Left lobe of liver (tissue), 2 donors: ENCODE measurements at regions not wholly inside any gene's neighbourhood (a gene's known extent, or its start where the extent isn't known, plus 50 kb on each side); places are given as distances from the start of the nearest gene placed in this dataset.
A peak's percentile ranks its signal among the peaks of the same experiment; 100 is the strongest.

Experiments used
- ATAC-seq: fragments of 200-7000 bp; cut with Tn5 transposase; one replicate; pipeline ENCODE4 v1.9.1; 2020; ENCODE audit warnings: mild to moderate bottlenecking, moderate library complexity
- DNase-seq: peaks from one replicate; pipeline ENCODE4 v3.0.0-alpha.2; 2020; ENCODE audit warnings: low spot score
- donor health status: DM: no; HTN: no; CAD: no; lungs with moderate emphysema.
- donor health status: DM: no; HTN: yes; CAD: no.

DNA sequence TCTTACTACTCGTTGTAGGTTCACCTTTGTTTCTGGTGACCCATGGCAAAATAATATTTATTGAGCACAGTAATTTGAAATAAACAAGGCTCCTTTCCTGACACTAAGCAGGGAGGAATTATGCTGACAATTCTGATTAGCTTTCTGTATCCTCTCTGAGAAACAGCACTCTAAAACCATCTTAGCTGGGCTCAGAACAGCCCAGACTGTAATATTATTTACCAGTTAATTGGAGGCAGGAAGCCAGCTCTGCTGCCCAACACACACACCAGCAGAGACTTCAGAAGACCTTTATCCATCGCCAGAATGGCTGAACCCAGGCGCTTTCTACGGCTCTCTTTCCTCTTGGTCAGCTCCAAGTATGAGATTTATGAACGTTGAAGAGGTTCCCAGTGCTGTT is 77.6 kb upstream of the FMN2 start:
- ATAC-seq (no peak), DNase-seq (no peak)

DNA sequence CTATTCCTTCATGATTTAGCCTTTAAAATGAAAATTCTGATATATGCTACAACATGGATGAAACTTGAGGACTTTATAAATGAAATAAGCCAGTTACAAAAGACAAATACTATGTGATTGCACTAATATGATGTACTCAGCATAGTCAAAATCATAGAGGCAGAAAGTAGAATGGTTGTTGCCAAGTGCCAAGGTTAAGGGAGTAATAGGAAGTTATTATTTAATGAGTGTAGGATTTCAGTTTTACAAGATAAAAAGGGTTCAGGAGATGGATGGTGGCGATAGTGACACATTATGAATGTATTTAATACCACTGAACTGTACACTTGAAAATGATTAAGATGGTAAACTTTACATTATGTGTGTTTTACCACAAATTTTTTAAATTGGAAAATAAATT is 73.1 kb upstream of the FMN2 start:
- ATAC-seq (no peak), DNase-seq (no peak)

DNA sequence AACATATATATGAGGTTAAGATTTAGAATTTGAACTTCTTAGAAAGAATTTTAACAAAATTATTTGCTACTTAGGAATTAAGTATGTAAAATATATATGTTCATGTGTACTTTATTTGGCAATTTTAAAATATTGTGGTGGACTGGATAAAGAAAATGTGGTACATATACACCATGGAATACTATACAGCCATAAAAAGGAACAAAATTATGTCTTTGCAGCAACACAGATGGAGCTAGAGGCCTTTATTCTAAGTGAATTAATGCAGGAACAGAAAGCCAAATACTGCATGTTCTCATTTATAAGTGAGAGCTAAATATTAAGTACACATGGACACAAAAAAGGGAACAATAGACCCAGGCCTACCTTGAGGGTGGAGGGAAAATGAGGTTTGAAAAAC is 72.2 kb upstream of the FMN2 start:
- DNase-seq: no peak
- no peak for ATAC-seq

DNA sequence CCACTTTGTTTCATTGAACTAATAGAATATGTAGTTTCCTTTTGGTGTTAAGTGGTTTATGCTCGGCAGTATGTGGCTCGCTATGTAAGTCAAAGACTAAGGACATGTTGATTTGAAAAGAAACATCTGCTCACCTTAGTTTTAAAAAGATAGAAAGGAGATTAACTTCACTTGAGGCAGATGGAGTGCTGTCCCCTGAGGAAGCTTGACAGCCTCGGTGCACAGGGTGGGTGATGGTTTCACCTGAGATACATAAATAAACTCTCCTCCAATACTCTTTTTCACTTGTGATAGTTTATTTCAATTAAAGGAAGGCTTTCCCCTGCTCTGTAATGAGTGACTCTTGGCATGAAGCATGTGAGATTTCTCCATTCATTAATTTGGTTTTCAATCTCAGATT is 70.8 kb upstream of the FMN2 start:
- ATAC-seq (no peak), DNase-seq (no peak)

DNA sequence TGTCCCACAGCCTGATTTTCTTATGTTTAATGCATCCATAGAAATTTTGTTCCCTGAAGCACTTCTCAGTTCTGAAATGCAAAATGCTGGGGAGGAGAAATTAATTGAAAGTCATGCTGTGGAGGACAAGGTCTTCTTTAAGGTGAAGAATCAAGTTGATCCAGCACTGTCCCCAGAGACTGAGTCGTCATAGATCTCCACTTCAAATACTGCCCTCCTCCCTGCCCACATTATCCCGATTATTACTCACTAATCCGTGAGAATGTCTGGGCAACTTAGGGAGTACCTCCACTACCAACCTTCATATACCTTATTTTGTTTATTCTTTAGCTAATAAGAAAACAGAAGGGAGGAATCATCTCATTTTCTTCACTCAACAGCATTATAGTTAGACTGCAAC is 70.0 kb upstream of the FMN2 start:
- ATAC-seq (no peak), DNase-seq (no peak)

DNA sequence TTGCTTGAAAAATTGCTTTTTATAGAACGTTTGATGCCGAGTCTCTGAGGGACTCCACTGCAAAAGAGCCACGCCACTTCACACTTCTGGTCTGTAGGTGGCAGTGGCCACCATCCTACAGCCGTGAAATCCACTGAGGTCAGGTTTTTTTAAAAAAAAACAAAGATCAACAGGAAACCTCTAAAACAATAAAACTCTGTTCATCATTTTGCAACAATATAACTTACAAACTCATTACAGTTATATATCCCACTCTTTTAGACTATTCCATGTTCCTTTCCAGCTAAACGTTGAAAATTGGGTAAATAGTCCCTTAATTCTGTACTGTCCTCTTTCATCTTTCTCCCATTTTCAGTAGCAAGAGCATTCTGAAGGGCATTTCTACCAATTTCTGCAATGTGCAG is 64.6 kb upstream of the FMN2 start:
- peak; percentile 88 for ATAC-seq
- no peak for DNase-seq

DNA sequence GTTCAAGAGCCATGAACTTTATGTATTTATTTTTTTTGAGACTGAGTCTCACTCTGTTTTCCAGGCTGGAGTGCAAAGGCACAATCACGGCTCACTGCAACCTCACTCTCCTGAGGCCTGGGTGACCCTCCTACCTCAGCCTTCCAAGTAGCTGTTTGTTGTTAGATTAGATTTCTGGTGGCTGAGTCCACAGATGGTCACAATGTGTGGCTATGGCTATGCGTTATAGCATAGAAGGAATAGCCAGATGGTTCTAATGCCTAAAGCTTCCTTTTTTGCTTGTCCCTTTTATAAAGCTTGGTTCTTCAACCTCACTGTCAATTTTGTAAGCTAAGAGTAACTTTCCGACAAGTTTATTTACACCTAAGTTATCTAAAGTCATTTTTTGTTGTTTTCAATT is 62.3 kb upstream of the FMN2 start:
- ATAC-seq (no peak), DNase-seq (no peak)

DNA sequence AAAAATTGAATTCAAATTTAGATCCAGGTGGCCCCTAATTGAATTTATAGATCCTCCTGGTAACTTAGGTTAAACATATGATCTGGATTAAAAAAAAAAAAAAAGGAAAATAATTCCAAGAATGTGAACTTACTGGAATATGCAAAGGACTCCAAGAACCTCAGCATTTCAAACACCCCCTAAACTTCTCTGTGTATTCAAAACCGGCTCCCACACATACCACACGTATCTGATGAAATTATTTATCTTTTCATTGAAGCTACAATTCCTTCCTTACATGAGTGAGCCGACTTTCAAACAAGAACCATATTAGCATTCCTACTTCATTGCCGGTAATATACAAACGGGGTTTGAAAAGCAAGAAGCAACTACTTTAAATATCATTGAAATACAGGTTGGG is 61.4 kb upstream of the FMN2 start:
- no peak for DNase-seq
- no peak for ATAC-seq

DNA sequence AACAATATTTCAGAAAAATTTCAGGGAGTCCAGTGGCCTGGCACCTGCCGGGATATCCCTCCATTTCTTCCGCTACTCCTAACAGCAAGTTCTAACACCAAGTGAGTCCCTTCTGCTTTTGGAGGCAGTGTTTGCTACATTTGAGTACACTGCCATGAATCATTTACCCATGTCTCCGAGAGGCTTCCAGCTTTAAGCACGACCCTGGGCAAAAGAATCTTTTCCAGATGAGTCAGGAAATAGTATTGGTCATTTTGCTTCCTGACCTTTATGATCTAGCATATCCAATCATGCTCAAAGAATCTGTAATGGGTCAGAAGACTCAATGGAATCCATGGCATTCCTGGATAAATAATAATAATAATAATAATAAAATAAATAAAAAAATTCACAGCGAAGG is 60.7 kb upstream of the FMN2 start:
- DNase-seq: no peak

DNA sequence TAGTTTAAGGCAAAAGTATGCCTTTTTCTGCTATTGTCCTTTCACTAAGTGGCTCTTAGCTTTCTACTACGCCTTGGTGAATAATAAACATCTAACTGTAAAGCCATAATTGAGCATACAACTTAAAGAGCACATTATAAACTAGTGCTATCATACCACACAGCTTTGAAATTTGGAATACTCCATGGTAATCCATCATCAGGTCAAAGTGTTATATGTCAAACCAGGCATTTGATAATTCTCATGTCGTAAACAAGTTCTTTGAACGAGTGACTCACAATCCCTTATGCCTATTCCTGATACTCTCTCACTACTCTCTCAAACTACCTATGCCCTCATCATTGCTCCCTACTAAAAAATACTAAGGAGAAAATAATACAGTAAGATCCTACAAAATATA is 60.3 kb upstream of the FMN2 start:
- ATAC-seq (no peak), DNase-seq (no peak)

More for the DNA sequence above, 60.7 kb upstream of the FMN2 start:
- no peak for ATAC-seq

DNA sequence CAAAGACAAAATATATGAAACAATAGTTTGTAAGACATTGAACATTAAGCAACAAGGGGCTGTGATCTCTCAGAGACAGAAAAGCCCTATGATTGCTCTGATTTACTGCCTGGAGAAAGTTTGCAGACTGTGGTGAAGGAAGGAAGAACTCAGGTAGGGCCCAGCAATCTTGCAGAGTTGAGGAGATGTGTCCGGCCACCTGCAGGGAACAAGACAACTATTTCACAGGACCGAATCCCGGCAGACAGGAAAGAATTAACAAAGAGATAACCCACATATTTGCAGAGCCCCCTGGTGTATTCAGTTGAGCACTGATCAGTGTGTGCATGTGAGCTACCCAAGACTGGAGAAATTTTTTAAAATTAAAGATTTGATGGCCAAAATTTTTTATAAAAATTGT is 58.3 kb upstream of the FMN2 start:
- no peak for DNase-seq
- ATAC-seq: no peak

DNA sequence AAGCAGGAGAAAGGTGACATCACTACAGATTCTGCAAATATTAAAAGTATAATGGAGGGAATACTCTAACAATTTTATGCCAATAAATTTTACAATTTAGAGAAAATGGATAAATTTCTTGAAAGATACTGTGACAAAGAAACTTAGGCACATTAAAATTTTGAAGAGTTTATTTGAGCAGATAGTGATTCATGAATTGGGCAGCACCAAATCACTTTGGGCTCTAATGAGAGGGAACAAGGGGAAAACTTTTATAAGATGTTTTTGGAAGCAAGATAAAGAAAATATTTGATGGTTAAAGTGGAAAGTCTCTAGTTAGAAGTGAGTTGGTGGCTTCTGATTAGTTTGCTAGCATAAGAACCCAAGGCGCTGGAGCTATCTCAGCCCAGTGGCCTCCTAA is 55.2 kb upstream of the FMN2 start:
- DNase-seq: no peak
- ATAC-seq: no peak
